GM18520 (cell line): ENCODE measurements at regions not wholly inside any gene's neighbourhood (a gene's known extent, or its start where the extent isn't known, plus 50 kb on each side); places are given as distances from the start of the nearest gene placed in this dataset.
"Not testable (repeated sequence)": the region's sequence is repeated elsewhere in the genome, so short reads cannot be mapped to it uniquely, and the experiment has no call there.

Experiments used
- ATAC-seq: cut with Tn5 transposase; IDR thresholded peaks from one replicate; pipeline ENCODE4 v1.9.1; 2021; ENCODE audit not compliant: unreplicated experiment

GRCh38 chr2:111493720-111494078 is 373.0 kb downstream of the BCL2L11 start:
- ATAC-seq: peak; percentile 53

GRCh38 chr2:111494288-111494980 is 373.7 kb downstream of the BCL2L11 start:
- not testable (repeated sequence) for ATAC-seq

- not testable (repeated sequence) for ATAC-seq
Measured at GRCh38 chr2:111494981-111495315, 374.2 kb downstream of the BCL2L11 start.

- not testable (repeated sequence) for ATAC-seq
Measured at GRCh38 chr2:111495636-111496035, 374.9 kb downstream of the BCL2L11 start.

- not testable (repeated sequence) for ATAC-seq
Measured at GRCh38 chr2:111496176-111496575, 375.5 kb downstream of the BCL2L11 start.

GRCh38 chr2:111496860-111497259 is 376.1 kb downstream of the BCL2L11 start:
- ATAC-seq: not testable (repeated sequence)

- not testable (repeated sequence) for ATAC-seq
Measured at GRCh38 chr2:111497270-111497669, 376.6 kb downstream of the BCL2L11 start.

GRCh38 chr2:111500536-111501062 is 379.9 kb downstream of the BCL2L11 start:
- ATAC-seq: peak; percentile 65

- ATAC-seq: not testable (repeated sequence)
Measured at GRCh38 chr2:111503844-111504570, 380.0 kb downstream of the ANAPC1 start.

- ATAC-seq: not testable (repeated sequence)
Measured at GRCh38 chr2:111504571-111504942, 379.4 kb downstream of the ANAPC1 start.

GRCh38 chr2:111505267-111505666 is 378.7 kb downstream of the ANAPC1 start:
- ATAC-seq: not testable (repeated sequence)

GRCh38 chr2:111506936-111507335 is 377.1 kb downstream of the ANAPC1 start:
- ATAC-seq: peak; percentile 96

- ATAC-seq: not testable (repeated sequence)
Measured at GRCh38 chr2:111509225-111509869, 374.6 kb downstream of the ANAPC1 start.

- ATAC-seq: not testable (repeated sequence)
Measured at GRCh38 chr2:111510384-111510783, 373.6 kb downstream of the ANAPC1 start.

- ATAC-seq: not testable (repeated sequence)
Measured at GRCh38 chr2:111511062-111511461, 372.9 kb downstream of the ANAPC1 start.

- ATAC-seq: not testable (repeated sequence)
Measured at GRCh38 chr2:111512378-111512777, 371.6 kb downstream of the ANAPC1 start.

GRCh38 chr2:111514138-111514537 is 369.9 kb downstream of the ANAPC1 start:
- ATAC-seq: not testable (repeated sequence)

GRCh38 chr2:111517050-111517720 is 366.8 kb downstream of the ANAPC1 start:
- not testable (repeated sequence) for ATAC-seq

- not testable (repeated sequence) for ATAC-seq
Measured at GRCh38 chr2:111517721-111518053, 366.3 kb downstream of the ANAPC1 start.

- ATAC-seq: no peak
Measured at GRCh38 chr2:111519071-111519470, 364.9 kb downstream of the ANAPC1 start.

GRCh38 chr2:111522231-111522768 is 361.7 kb downstream of the ANAPC1 start:
- ATAC-seq: no peak
